Sciatic nerve (tissue), 2 donors: ENCODE measurements at regions not wholly inside any gene's neighbourhood (a gene's known extent, or its start where the extent isn't known, plus 50 kb on each side); places are given as distances from the start of the nearest gene placed in this dataset.

ENCODE experiments used
- ATAC-seq: fragments of 200-7000 bp; cut with Tn5 transposase; one replicate; pipeline ENCODE4 v1.9.1; 2020; ENCODE audit warnings: mild to moderate bottlenecking, moderate library complexity
- DNase-seq: peaks from one replicate; pipeline ENCODE4 v3.0.0-alpha.2; 2020; ENCODE audit warnings: low spot score
- intact Hi-C: fragments of 100-400 bp; cut with DNase I; formaldehyde crosslinking; loops from one replicate; pipeline ENCODE4 v1.14.2; 2022
- donor health status: DM: no; HTN: no; CAD: no.
- donor health status: DM: no; HTN: no; CAD: no.

GRCh38 chr14:27148143-27148542 lies 550.3 kb upstream of the NOVA1 start:
- ATAC-seq (no peak), DNase-seq (no peak)
- intact Hi-C loops, result no loop called here

- intact Hi-C loops, result no loop called here
- DNase-seq (no peak), ATAC-seq (no peak)
These were observed 566.3 kb upstream of the NOVA1 start for GRCh38 chr14:27164139-27164538.

- DNase-seq (no peak), ATAC-seq (no peak)
- intact Hi-C loops, result no loop called here
These were observed 577.7 kb upstream of the NOVA1 start for GRCh38 chr14:27175489-27175888.

GRCh38 chr14:27181333-27181732 lies 583.5 kb upstream of the NOVA1 start:
- intact Hi-C loops, result no loop called here
- peak; percentile 57 for ATAC-seq
- DNase-seq, result no peak

GRCh38 chr14:27184427-27184826 lies 586.6 kb upstream of the NOVA1 start:
- intact Hi-C loops, result no loop called here
- DNase-seq, result no peak
- ATAC-seq, result no peak

- intact Hi-C loops, result no loop called here
- ATAC-seq (no peak), DNase-seq (no peak)
These were observed 588.2 kb upstream of the NOVA1 start for GRCh38 chr14:27186048-27186447.

GRCh38 chr14:27187136-27187535 lies 589.3 kb upstream of the NOVA1 start:
- ATAC-seq (no peak), DNase-seq (no peak)
- intact Hi-C loops, result no loop called here

GRCh38 chr14:27190296-27190695 lies 592.5 kb upstream of the NOVA1 start:
- intact Hi-C loops, result no loop called here
- no peak for DNase-seq

GRCh38 chr14:27199272-27199671 lies 601.4 kb upstream of the NOVA1 start:
- DNase-seq (no peak), ATAC-seq (no peak)
- intact Hi-C loops, result no loop called here

More at GRCh38 chr14:27190296-27190695, 592.5 kb upstream of the NOVA1 start:
- no peak for ATAC-seq

- intact Hi-C loops, result no loop called here
- no peak for DNase-seq
- ATAC-seq, result no peak
These were observed 607.2 kb upstream of the NOVA1 start for GRCh38 chr14:27205036-27205435.

GRCh38 chr14:27211741-27212140 lies 613.9 kb upstream of the NOVA1 start:
- ATAC-seq, result no peak

GRCh38 chr14:27222671-27223070 lies 624.8 kb upstream of the NOVA1 start:
- ATAC-seq (no peak), DNase-seq (no peak)
- intact Hi-C loops, result no loop called here

More at GRCh38 chr14:27211741-27212140, 613.9 kb upstream of the NOVA1 start:
- intact Hi-C loops, result no loop called here
- no peak for DNase-seq

GRCh38 chr14:27223906-27224305 lies 626.1 kb upstream of the NOVA1 start:
- DNase-seq, result no peak
- intact Hi-C loops, result no loop called here
- ATAC-seq, result no peak

- ATAC-seq, result no peak
- intact Hi-C loops, result no loop called here
These were observed 630.2 kb upstream of the NOVA1 start for GRCh38 chr14:27228053-27228452.

GRCh38 chr14:27234331-27234730 lies 636.5 kb upstream of the NOVA1 start:
- DNase-seq, result no peak
- ATAC-seq, result no peak
- intact Hi-C loops, result no loop called here

More at GRCh38 chr14:27228053-27228452, 630.2 kb upstream of the NOVA1 start:
- no peak for DNase-seq

GRCh38 chr14:27236601-27237000 lies 638.8 kb upstream of the NOVA1 start:
- intact Hi-C loops, result no loop called here
- DNase-seq (no peak), ATAC-seq (no peak)

- ATAC-seq (peak; percentile 59), DNase-seq (no peak)
- intact Hi-C loops, result no loop called here
These were observed 645.0 kb upstream of the NOVA1 start for GRCh38 chr14:27242874-27243273.

GRCh38 chr14:27243365-27243764 lies 645.5 kb upstream of the NOVA1 start:
- no peak for DNase-seq
- intact Hi-C loops, result no loop called here
- no peak for ATAC-seq

- intact Hi-C loops, result no loop called here
- ATAC-seq (no peak), DNase-seq (no peak)
These were observed 648.1 kb upstream of the NOVA1 start for GRCh38 chr14:27245947-27246346.

- intact Hi-C loops, result no loop called here
- ATAC-seq (no peak), DNase-seq (no peak)
These were observed 656.1 kb upstream of the NOVA1 start for GRCh38 chr14:27253966-27254365.

- DNase-seq, result no peak
- intact Hi-C loops, result no loop called here
- ATAC-seq, result no peak
These were observed 659.0 kb upstream of the NOVA1 start for GRCh38 chr14:27256805-27257204.

GRCh38 chr14:27267876-27268275 lies 670.0 kb upstream of the NOVA1 start:
- intact Hi-C loops, result no loop called here
- no peak for ATAC-seq
- no peak for DNase-seq
